Endothelial cell of hepatic sinusoid (primary cell): ENCODE measurements at regions not wholly inside any gene's neighbourhood (a gene's known extent, or its start where the extent isn't known, plus 50 kb on each side); places are given as distances from the start of the nearest gene placed in this dataset.

ENCODE experiments used
- in situ Hi-C: cut with HindIII; loops from 2 replicates; pipeline ENCODE4 v1.10.0; 2017; ENCODE audit warnings: low sequenced_read_pairs

- in situ Hi-C loops = loop anchor here (5.0 kb wide), 1 partner anchor 41 kb away; no protein-coding TSS in a partner anchor
Observed at GRCh38 chr2:40886100-40886499, 434.2 kb upstream of the SLC8A1 start.

GRCh38 chr2:40886655-40887054 is 434.8 kb upstream of the SLC8A1 start:
- in situ Hi-C loops = loop anchor here (5.0 kb wide), 1 partner anchor 41 kb away; no protein-coding TSS in a partner anchor

- in situ Hi-C loops = no loop called here
Observed at GRCh38 chr2:40896358-40896757, 444.5 kb upstream of the SLC8A1 start.

GRCh38 chr2:40914666-40915065 is 462.8 kb upstream of the SLC8A1 start:
- in situ Hi-C loops = no loop called here

- in situ Hi-C loops = no loop called here
Observed at GRCh38 chr2:40915651-40916050, 463.8 kb upstream of the SLC8A1 start.

GRCh38 chr2:40935349-40935748 is 483.5 kb upstream of the SLC8A1 start:
- in situ Hi-C loops = no loop called here

- in situ Hi-C loops = no loop called here
Observed at GRCh38 chr2:40937284-40937683, 485.4 kb upstream of the SLC8A1 start.

- in situ Hi-C loops = no loop called here
Observed at GRCh38 chr2:40953341-40953740, 501.5 kb upstream of the SLC8A1 start.

GRCh38 chr2:40955042-40955441 is 503.2 kb upstream of the SLC8A1 start:
- in situ Hi-C loops = no loop called here

GRCh38 chr2:40955635-40956034 is 503.7 kb upstream of the SLC8A1 start:
- in situ Hi-C loops = no loop called here

GRCh38 chr2:40957508-40957907 is 505.6 kb upstream of the SLC8A1 start:
- in situ Hi-C loops = no loop called here

- in situ Hi-C loops = no loop called here
Observed at GRCh38 chr2:40962026-40962425, 510.1 kb upstream of the SLC8A1 start.

GRCh38 chr2:40964509-40965250 is 512.8 kb upstream of the SLC8A1 start:
- in situ Hi-C loops = no loop called here

- in situ Hi-C loops = no loop called here
Observed at GRCh38 chr2:40967451-40967850, 515.6 kb upstream of the SLC8A1 start.

GRCh38 chr2:40975151-40975550 is 523.3 kb upstream of the SLC8A1 start:
- in situ Hi-C loops = no loop called here

GRCh38 chr2:40997362-40997761 is 545.5 kb upstream of the SLC8A1 start:
- in situ Hi-C loops = no loop called here

GRCh38 chr2:41000374-41000773 is 548.5 kb upstream of the SLC8A1 start:
- in situ Hi-C loops = no loop called here

- in situ Hi-C loops = no loop called here
Observed at GRCh38 chr2:41000906-41001305, 549.0 kb upstream of the SLC8A1 start.

- in situ Hi-C loops = no loop called here
Observed at GRCh38 chr2:41004700-41005099, 552.8 kb upstream of the SLC8A1 start.

GRCh38 chr2:41020358-41020757 is 568.5 kb upstream of the SLC8A1 start:
- in situ Hi-C loops = no loop called here

- in situ Hi-C loops = no loop called here
Observed at GRCh38 chr2:41024816-41025215, 572.9 kb upstream of the SLC8A1 start.

- in situ Hi-C loops = no loop called here
Observed at GRCh38 chr2:41026613-41027012, 574.7 kb upstream of the SLC8A1 start.

- in situ Hi-C loops = no loop called here
Observed at GRCh38 chr2:41027095-41027494, 575.2 kb upstream of the SLC8A1 start.
